GM18505 (cell line): ENCODE measurements at regions not wholly inside any gene's neighbourhood (a gene's known extent, or its start where the extent isn't known, plus 50 kb on each side); places are given as distances from the start of the nearest gene placed in this dataset.

Experiments used
- ATAC-seq: cut with Tn5 transposase; IDR thresholded peaks from one replicate; pipeline ENCODE4 v1.9.1; 2021; ENCODE audit not compliant: unreplicated experiment
- POLR2A ChIP-seq: IDR thresholded peaks from 4 replicates; pipeline ENCODE4 v1.6.1; 2011; ENCODE audit warnings: borderline replicate concordance; ENCODE audit not compliant: insufficient read depth, insufficient read length; ENCODE audit errors: extremely low read depth

- TF ChIP-seq POLR2A, result no peak
- peak; percentile 82 for ATAC-seq
These were observed 51.5 kb upstream of the TMEM200A start for GRCh38 chr6:130314271-130314670.

- no peak for ATAC-seq
- TF ChIP-seq POLR2A, result no peak
These were observed 52.6 kb upstream of the TMEM200A start for GRCh38 chr6:130313206-130313605.

DNA sequence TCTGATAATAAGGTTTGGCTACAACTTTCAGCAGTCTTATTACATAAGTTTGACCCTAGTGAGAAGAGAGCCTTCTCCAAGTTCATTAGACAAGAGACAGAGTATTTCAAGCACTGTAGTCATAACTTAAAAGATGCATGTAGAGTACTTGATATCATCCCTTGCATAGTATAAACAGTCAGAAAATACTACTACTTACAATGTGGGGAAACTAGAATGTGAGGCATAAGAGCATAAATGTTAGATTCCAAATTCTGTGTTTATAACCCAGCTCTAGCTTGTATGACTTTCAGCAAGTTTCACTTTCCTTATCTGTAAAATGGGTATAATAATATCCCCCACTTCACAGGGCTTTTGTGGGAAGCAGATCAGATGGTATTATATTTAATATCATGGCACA, 56.8 kb upstream of the TMEM200A start:
- no peak for TF ChIP-seq POLR2A
- no peak for ATAC-seq

GRCh38 chr6:130307752-130308361, 58.0 kb upstream of the TMEM200A start:
- no peak for TF ChIP-seq POLR2A
- ATAC-seq, result no peak

DNA sequence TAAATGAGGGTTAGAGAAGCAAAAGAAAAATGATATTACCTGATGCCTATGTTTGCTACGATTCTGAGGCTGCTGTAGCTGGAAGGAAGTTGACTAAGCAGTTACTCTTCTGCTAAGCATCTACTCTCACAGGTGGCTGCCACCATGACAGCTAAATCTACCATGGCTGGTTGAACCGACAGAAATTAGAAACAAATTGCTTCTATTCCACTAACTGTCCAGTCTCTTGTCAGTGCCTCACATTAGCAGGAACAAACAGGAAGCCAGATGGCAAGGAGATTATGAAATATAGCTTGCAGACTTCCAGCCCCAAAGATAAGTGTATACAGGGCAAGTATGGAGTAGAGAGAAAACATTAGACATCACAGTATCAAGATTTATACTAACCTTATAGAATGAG, 59.4 kb upstream of the TMEM200A start:
- TF ChIP-seq POLR2A, result no peak
- no peak for ATAC-seq

- TF ChIP-seq POLR2A, result no peak
- no peak for ATAC-seq
These were observed 62.4 kb upstream of the TMEM200A start for GRCh38 chr6:130303431-130303830.

DNA sequence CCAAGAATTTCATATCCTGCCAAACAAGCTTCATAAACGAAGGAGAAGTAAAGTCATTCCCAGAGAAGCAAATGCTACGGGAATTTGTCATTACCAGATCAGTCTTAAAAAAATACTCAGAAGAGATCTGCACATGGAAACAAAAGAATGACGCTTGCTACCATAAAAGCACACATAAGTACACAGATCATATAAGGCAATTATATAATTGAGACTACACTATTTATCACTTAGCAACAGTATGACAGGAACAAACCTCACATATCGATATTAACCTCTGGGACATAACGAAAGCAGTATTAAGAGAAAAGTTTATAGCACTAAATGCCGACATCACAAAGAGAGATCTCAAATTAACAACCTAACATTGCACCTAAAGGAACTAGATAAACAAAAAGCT, 67.6 kb upstream of the TMEM200A start:
- TF ChIP-seq POLR2A, result no peak
- no peak for ATAC-seq

- no peak for TF ChIP-seq POLR2A
These were observed 69.0 kb upstream of the TMEM200A start for GRCh38 chr6:130296854-130297253.

DNA sequence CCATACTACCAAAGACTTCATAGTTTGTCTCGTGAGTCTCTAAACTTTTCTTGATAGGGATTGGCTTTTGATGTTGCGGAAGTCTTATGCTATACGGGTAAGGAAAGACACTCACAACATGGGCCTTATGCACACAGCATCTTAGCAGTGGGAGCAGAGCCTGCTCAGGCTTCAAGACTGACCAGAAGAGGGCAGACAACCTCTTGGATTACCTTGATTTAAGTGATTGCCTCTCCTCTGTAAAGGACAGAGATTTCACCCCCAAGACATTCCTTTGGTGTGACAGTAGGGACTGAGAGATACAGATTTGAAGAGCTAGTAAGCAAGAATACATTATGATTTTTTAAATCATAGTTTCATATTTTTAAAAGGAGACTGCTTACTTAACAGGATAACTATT, 71.0 kb upstream of the SAMD3 start:
- TF ChIP-seq POLR2A, result no peak
- peak; percentile 61 for ATAC-seq

More at GRCh38 chr6:130296854-130297253, 69.0 kb upstream of the TMEM200A start:
- ATAC-seq, result no peak

- TF ChIP-seq POLR2A, result no peak
- ATAC-seq, result no peak
These were observed 65.3 kb upstream of the SAMD3 start for GRCh38 chr6:130288065-130288464.

DNA sequence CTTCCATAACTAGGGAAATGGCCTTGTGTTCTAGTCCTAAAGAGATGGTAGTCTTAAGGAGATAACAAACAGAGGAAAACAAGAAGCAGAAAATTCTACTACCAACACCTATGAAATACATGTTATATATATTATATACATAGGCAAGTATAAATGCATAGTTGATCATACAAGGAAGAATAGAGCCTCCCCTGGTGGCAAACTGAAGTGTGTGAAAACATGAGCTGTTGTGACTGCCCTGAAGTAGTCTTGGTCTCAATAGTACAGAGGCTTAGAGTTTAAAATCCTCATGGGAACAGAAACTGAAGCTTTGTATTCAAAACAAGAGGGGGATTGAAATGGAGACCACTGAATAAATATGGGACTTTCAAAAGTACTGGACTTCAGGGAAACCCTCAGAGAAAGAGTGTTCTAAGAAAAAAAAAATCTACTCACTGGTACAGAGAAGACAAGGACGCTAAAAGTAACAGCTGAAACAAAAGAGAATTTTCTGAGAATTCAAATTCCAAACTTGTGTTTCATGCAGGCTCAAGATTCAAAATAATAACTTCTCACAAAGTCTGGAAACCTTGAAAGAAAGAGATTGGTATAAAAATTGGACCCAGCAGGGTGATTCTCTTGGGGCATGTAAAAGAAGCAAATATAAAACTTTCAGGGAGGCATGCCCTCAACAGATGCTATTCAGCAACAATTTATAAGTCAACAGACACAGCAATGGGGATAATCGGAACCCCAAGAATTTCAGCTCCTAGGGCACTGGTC, 59.7 kb upstream of the SAMD3 start:
- TF ChIP-seq POLR2A, result no peak
- no peak for ATAC-seq

DNA sequence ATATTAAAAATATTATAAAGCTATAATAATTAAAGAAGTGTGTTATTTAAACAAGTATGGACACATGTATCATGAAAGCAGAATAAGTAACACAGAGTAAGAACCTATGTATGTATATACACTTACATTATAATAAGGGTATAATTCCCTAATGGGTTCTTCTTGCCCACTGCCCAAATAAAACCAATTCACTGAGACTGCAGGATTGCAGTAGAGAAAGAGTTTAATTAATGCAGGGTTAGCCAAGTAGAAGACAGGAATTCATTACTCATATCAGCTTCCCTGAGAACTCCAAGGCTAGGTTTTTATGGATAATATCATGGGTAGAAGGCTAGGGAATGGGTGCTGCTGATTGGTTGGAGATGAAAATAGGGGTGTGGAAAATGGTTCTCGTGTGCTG, 53.8 kb upstream of the SAMD3 start:
- no peak for TF ChIP-seq POLR2A

GRCh38 chr6:130274007-130274406, 51.3 kb upstream of the SAMD3 start:
- no peak for TF ChIP-seq POLR2A
- no peak for ATAC-seq

More for the DNA sequence above, 53.8 kb upstream of the SAMD3 start:
- ATAC-seq, result no peak
